T-helper 2 cell treated with Interferon-gamma antibody and Interleukin-4, amounts not matched to agents 100 ng/mL and 5 ng/mL, for 36 hours (primary cell): ENCODE measurements at regions not wholly inside any gene's neighbourhood (a gene's known extent, or its start where the extent isn't known, plus 50 kb on each side); places are given as distances from the start of the nearest gene placed in this dataset.
"Not testable (repeated sequence)": the region's sequence is repeated elsewhere in the genome, so short reads cannot be mapped to it uniquely, and the experiment has no call there.

Experiments
- intact Hi-C: fragments of 100-400 bp; cut with micrococcal nuclease; formaldehyde crosslinking; loops from one replicate; pipeline ENCODE4 v1.15.1; 2023

- intact Hi-C loops, result no loop called here
These were observed 197.8 kb upstream of the NR4A3 start for GRCh38 chr9:99623780-99624364.

GRCh38 chr9:99624499-99625233 lies 197.0 kb upstream of the NR4A3 start:
- intact Hi-C loops, result no loop called here

- intact Hi-C loops, result no loop called here
These were observed 195.3 kb upstream of the NR4A3 start for GRCh38 chr9:99626426-99626825.

- intact Hi-C loops, result no loop called here
These were observed 193.4 kb upstream of the NR4A3 start for GRCh38 chr9:99628285-99628684.

GRCh38 chr9:99628849-99629620 lies 192.7 kb upstream of the NR4A3 start:
- intact Hi-C loops, result no loop called here

- intact Hi-C loops, result no loop called here
These were observed 189.2 kb upstream of the NR4A3 start for GRCh38 chr9:99632349-99633038.

GRCh38 chr9:99633265-99633664 lies 188.4 kb upstream of the NR4A3 start:
- intact Hi-C loops, result no loop called here

- intact Hi-C loops, result no loop called here
These were observed 187.5 kb upstream of the NR4A3 start for GRCh38 chr9:99634186-99634585.

- intact Hi-C loops, result no loop called here
These were observed 186.7 kb upstream of the NR4A3 start for GRCh38 chr9:99635032-99635431.

GRCh38 chr9:99637641-99638040 lies 184.0 kb upstream of the NR4A3 start:
- intact Hi-C loops, result no loop called here

- intact Hi-C loops, result no loop called here
These were observed 182.7 kb upstream of the NR4A3 start for GRCh38 chr9:99638971-99639370.

GRCh38 chr9:99647604-99648003 lies 174.1 kb upstream of the NR4A3 start:
- intact Hi-C loops, result no loop called here

- intact Hi-C loops, result no loop called here
These were observed 171.4 kb upstream of the NR4A3 start for GRCh38 chr9:99650187-99650874.

- intact Hi-C loops, result no loop called here
These were observed 161.5 kb upstream of the NR4A3 start for GRCh38 chr9:99660191-99660636.

GRCh38 chr9:99663297-99663696 lies 158.4 kb upstream of the NR4A3 start:
- intact Hi-C loops, result no loop called here

GRCh38 chr9:99663856-99664255 lies 157.8 kb upstream of the NR4A3 start:
- intact Hi-C loops, result no loop called here

- intact Hi-C loops, result no loop called here
These were observed 155.1 kb upstream of the NR4A3 start for GRCh38 chr9:99666571-99666970.

GRCh38 chr9:99670886-99671285 lies 150.8 kb upstream of the NR4A3 start:
- intact Hi-C loops, result not testable (repeated sequence)

- intact Hi-C loops, result no loop called here
These were observed 144.4 kb upstream of the NR4A3 start for GRCh38 chr9:99677281-99677680.

- intact Hi-C loops, result no loop called here
These were observed 143.1 kb upstream of the NR4A3 start for GRCh38 chr9:99678566-99678965.

GRCh38 chr9:99680191-99680590 lies 141.5 kb upstream of the NR4A3 start:
- intact Hi-C loops, result no loop called here
